ENCODE measurements at regions not wholly inside any gene's neighbourhood (a gene's known extent, or its start where the extent isn't known, plus 50 kb on each side); places are given as distances from the start of the nearest gene placed in this dataset.
"Not testable (repeated sequence)": the region's sequence is repeated elsewhere in the genome, so short reads cannot be mapped to it uniquely, and the experiment has no call there.

DNA sequence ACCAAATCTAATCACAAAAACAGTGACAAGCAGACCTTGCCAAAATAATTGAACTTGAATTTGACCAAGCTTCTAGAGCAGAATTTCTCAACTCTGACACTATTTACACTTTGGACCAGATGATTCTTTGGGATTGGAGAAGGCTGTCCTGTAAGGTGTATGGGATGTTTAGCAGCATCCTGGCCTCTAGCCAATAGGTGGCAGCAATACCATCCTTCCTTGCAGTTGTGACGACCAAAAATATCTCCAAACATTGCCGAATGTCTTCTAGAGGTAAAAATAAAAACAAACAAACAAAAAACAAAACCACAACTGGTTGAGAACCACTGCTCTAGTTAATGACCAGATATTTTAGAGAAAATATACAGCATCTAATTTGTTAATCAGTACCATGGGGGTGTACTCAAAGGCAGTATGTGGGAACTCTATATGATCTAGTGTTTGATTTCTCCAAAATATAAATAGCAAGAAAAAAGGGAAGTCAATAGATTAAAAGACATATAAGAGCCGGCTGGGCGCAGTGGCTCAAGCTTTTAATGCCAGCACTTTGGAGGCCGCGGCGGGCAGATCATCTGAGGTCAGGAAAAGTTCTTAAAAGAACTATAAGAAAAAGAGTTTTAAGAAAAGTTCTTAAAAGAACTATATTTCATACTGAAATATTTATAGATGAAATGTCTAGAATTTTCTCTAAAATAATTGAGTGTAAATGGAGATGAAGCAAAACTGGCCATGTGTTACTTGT lies 60.9 kb upstream of the ZNF527 start:
- CTCF ChIA-PET, result no interaction called here
- Mint-ChIP-seq H3K4me1 (ENCODE audit: low read depth, unreplicated experiment) (peaks cover 12% of the 10 kb centered on the region), H3K27me3 (ENCODE audit: unreplicated experiment) (no peaks in the 10 kb centered on the region), H3K36me3 (ENCODE audit: insufficient read depth, unreplicated experiment) (peaks cover 14% of the 10 kb centered on the region), H3K9me3 (ENCODE audit: low read depth, unreplicated experiment) (peaks cover 29% of the 10 kb centered on the region), H3K4me3 (ENCODE audit: low read depth, unreplicated experiment) (no peak overlapping the region), H3K27ac (ENCODE audit: unreplicated experiment) (no peak overlapping the region)
- no TSS peak for BruUV-seq (replicated peaks)
- intact Hi-C loops (cut with micrococcal nuclease; ENCODE audit: unreplicated experiment), result no loop called here
- TF ChIP-seq, protein P1, sequence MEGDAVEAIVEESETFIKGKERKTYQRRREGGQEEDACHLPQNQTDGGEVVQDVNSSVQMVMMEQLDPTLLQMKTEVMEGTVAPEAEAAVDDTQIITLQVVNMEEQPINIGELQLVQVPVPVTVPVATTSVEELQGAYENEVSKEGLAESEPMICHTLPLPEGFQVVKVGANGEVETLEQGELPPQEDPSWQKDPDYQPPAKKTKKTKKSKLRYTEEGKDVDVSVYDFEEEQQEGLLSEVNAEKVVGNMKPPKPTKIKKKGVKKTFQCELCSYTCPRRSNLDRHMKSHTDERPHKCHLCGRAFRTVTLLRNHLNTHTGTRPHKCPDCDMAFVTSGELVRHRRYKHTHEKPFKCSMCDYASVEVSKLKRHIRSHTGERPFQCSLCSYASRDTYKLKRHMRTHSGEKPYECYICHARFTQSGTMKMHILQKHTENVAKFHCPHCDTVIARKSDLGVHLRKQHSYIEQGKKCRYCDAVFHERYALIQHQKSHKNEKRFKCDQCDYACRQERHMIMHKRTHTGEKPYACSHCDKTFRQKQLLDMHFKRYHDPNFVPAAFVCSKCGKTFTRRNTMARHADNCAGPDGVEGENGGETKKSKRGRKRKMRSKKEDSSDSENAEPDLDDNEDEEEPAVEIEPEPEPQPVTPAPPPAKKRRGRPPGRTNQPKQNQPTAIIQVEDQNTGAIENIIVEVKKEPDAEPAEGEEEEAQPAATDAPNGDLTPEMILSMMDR (IDR thresholded peaks at IDR 0.05; ENCODE audit: unreplicated experiment), result no peak
- DNase-seq, result no peak

DNA sequence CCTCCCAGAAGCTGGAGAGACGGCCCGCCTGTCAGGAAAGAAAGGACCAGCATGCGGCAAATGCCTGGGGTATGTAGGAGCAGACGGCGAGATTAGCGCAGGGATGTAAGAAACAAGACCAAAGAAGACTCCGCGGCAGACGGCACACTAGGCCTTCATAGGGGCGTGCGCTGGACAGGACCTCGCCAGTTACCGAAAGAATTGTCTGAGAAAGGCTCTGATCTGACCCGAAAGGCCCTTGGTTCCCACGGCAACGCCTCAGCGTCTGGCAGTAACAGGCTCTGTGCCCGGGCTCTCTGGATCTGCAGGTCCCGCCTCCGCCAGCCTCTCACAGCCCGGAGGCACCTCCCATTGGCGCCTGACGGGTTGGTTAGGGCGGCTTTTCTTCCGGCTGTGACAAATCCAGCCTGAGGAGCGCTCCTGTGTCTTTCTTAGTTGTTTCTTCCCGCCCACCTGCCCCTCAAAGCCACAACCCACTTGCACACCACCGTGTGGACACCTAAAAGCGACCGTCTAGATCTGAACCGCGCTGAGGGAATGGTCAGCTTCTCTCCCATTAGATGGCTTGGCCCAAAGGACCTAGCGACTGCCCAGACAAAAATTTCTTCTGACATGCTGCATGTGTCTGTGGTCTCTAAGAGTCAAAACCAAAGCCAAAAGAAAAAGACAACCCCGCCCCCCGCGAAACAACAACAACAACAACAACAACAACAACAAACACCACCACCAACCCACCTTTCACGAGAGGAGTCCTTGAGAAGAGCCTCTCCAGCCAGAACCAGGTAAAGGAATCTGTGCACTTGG lies 58.2 kb upstream of the ZNF527 start:
- CTCF ChIA-PET, result not testable (repeated sequence)
- peak; percentile 44 for DNase-seq

DNA sequence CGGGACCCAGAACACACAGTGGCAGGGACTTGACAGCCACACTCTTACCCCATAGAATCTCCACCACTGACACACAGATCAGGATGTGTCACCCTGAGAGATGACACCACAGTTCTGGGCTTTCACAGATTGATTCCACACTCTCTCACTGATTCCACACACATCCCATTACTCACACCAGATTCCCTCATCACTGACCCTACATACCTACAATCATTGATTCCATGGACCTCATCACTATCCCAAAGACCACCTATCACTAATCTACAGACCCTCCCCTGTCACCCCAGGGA lies 57.6 kb upstream of the ZNF527 start:
- no peak for DNase-seq
- Mint-ChIP-seq H3K27ac (ENCODE audit: unreplicated experiment) (no peak overlapping the region), H3K4me1 (ENCODE audit: low read depth, unreplicated experiment) (peaks cover 12% of the 10 kb centered on the region), H3K27me3 (ENCODE audit: unreplicated experiment) (no peaks in the 10 kb centered on the region), H3K36me3 (ENCODE audit: insufficient read depth, unreplicated experiment) (peaks cover 34% of the 10 kb centered on the region), H3K4me3 (ENCODE audit: low read depth, unreplicated experiment) (peak overlapping the region; percentile 64), H3K9me3 (ENCODE audit: low read depth, unreplicated experiment) (peaks cover 14% of the 10 kb centered on the region)
- intact Hi-C loops (cut with micrococcal nuclease; ENCODE audit: unreplicated experiment), result no loop called here
- TF ChIP-seq, protein P1 (IDR thresholded peaks at IDR 0.05; ENCODE audit: unreplicated experiment), result no peak
- no TSS peak for BruUV-seq (replicated peaks)
- CTCF ChIA-PET, result no interaction called here

More for the DNA sequence above, 58.2 kb upstream of the ZNF527 start:
- BruUV-seq (replicated peaks); H3K27me3 Mint-ChIP-seq (ENCODE audit: unreplicated experiment); intact Hi-C loops (cut with micrococcal nuclease; ENCODE audit: unreplicated experiment); H3K27ac Mint-ChIP-seq (ENCODE audit: unreplicated experiment): not testable (repeated sequence)
- peak overlapping the region; percentile 64 for H3K4me3 Mint-ChIP-seq (ENCODE audit: low read depth, unreplicated experiment)
- peaks cover 14% of the 10 kb centered on the region for H3K9me3 Mint-ChIP-seq (ENCODE audit: low read depth, unreplicated experiment)
- H3K4me1 Mint-ChIP-seq (ENCODE audit: low read depth, unreplicated experiment), result peaks cover 12% of the 10 kb centered on the region
- H3K36me3 Mint-ChIP-seq (ENCODE audit: insufficient read depth, unreplicated experiment), result peaks cover 28% of the 10 kb centered on the region

DNA sequence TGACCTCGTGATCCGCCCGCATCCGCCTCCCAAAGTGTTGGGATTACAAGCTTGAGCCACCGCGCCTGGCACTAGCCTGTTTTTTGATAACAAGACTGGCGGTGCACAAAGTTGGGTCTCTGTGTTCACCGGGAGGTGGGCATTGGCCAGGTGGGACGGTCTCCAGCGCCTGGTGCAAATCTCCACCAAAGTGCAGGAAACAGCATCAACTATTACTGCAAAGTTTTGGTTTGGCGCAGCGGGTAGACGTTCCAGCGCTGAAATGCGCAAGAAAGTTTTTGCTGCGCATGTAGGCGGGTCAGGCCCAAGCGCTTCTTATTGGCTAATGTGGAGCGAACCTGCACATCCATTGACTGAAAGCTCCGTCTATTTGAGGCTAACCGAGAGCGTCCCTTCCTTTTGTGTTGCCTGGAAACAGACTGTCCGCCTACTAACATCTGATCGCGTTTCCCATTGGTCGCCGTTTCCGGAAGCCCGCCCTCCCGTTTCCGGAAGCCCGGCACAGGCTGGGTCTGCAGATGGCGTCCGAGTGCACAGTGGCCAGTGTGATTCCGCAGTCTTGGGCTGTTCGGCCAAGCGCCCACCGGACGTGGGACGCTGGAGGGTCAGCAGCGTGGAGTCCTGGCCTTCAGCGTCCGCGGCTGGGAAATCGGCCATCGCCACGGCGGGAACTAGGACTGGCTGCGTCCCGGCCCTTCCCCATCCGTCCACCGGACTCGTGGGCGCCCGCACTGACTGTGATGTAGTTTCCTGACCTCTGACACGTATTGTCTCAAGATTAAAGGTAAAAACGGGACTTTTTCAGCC lies 53.3 kb upstream of the ZNF527 start:
- intact Hi-C loops (cut with micrococcal nuclease; ENCODE audit: unreplicated experiment), result no loop called here
- Mint-ChIP-seq H3K4me3 (ENCODE audit: low read depth, unreplicated experiment) (peak overlapping the region; percentile 92), H3K4me1 (ENCODE audit: low read depth, unreplicated experiment) (peaks cover 12% of the 10 kb centered on the region), H3K9me3 (ENCODE audit: low read depth, unreplicated experiment) (peaks cover 15% of the 10 kb centered on the region), H3K27ac (ENCODE audit: unreplicated experiment) (peak overlapping the region; percentile 94), H3K36me3 (ENCODE audit: insufficient read depth, unreplicated experiment) (peaks cover 35% of the 10 kb centered on the region), H3K27me3 (ENCODE audit: unreplicated experiment) (no peaks in the 10 kb centered on the region)
- peak; percentile 97 for DNase-seq
- TF ChIP-seq, protein P1 (IDR thresholded peaks at IDR 0.05; ENCODE audit: unreplicated experiment), result peak; percentile 26
- BruUV-seq (replicated peaks), result no TSS peak
- CTCF ChIA-PET, result interaction anchor here (0.7 to 1.0 kb wide), 2 partner anchors 17 to 700 kb away, joined by 4 to 5 read pairs; a partner anchor contains a TSS

DNA sequence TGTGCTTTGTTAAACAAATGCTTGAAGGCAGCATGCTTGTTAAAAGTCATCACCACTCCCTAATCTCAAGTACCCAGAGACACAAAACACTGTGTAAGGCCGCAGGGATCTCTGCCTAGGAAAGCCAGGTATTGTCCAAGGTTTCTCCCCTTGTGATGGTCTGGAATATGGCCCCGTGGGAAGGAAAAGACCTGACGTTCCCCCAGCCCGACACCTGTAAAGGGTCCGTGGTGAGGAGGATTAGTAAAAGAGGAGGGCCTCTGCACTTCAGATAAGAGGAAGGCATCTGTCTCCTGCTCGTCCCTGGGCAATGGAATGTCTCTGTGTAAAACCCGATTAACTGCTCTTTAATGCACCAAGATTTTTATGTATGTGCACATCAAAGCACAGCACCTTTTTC lies 49.9 kb upstream of the ZNF527 start:
- H3K27me3 Mint-ChIP-seq (ENCODE audit: unreplicated experiment); H3K27ac Mint-ChIP-seq (ENCODE audit: unreplicated experiment); BruUV-seq (replicated peaks); intact Hi-C loops (cut with micrococcal nuclease; ENCODE audit: unreplicated experiment); CTCF ChIA-PET; H3K9me3 Mint-ChIP-seq (ENCODE audit: low read depth, unreplicated experiment); DNase-seq; H3K4me1 Mint-ChIP-seq (ENCODE audit: low read depth, unreplicated experiment); H3K4me3 Mint-ChIP-seq (ENCODE audit: low read depth, unreplicated experiment): not testable (repeated sequence)
- H3K36me3 Mint-ChIP-seq (ENCODE audit: insufficient read depth, unreplicated experiment), result peaks cover 51% of the 10 kb centered on the region
